GM18502 (cell line): ENCODE measurements at regions not wholly inside any gene's neighbourhood (a gene's known extent, or its start where the extent isn't known, plus 50 kb on each side); places are given as distances from the start of the nearest gene placed in this dataset.

ENCODE experiments used
- ATAC-seq: cut with Tn5 transposase; IDR thresholded peaks from one replicate; pipeline ENCODE4 v1.9.1; 2021; ENCODE audit warnings: mild to moderate bottlenecking; ENCODE audit not compliant: unreplicated experiment, poor library complexity

DNA sequence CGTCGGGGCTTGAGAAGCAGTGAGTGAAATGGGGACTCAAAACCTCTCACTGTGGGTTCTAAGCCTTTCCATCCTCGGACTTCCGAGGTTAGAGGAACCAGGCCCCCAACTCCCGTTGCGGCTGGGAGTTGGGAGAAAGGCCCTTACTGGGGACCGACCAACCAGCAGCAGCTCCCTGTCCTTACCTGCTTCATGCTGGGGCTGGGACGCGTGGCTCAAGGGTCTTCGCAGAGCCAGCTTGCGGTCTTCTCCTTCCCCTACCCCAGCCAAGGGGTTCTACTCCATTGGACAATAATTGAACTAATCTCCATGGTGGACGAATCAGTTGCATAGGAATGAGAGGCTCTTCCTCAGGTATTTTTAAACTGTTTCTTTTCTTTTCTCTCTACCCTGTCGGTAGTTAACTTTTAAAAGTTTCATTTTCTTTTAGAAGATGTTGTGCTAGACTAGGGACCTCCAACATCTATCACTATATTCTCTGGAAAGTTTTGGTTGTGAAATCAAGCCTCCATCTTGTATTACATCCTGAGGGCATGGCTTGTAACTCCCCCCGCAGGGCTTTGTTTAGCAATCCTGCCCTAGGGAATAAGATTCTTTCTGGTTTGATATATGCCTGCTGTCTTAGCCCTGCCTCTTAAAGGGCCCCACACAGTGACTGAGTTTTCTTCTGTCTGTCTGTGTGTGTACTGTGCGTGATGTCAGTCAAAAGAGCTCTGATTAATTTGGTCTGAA, 1027.1 kb upstream of the PCDH9 start:
- no peak for ATAC-seq

DNA sequence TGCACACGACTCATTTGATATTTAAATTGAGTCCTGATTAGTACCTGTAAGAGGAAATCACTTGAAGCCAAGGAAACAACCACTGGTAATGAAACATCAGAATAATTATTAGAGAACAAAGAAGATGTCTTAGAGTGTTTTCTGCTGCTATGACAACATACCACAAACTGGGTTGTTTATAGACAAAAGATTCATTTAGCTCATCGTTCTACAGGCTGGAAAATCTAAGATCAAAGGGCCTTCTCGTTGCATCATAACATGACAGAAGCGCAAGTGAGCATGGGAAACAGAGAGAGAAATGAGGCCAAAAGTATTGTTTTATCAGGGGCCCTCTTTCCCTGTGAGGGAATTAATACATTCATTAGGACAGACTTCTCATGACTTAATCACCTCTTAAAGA, 1024.0 kb upstream of the PCDH9 start:
- ATAC-seq = no peak

DNA sequence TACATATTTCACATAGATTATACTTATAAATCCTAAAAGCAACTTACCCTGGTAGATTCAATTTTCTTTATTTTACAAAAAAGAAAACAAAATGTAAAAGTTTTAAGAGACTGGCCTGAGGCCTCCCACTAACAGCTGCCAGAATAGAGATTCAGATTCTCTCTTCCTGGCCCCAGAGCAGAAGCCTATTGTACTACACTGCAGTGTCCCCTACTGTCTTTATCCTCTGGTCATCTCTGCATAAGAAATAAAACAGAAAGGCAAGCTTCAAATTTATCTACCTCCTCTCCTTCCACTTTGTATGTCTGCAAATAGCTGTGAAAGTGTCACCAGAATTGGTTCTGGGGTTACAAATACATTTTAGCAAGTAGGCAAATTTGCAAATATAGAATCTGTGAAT, 1004.1 kb upstream of the PCDH9 start:
- no peak for ATAC-seq

DNA sequence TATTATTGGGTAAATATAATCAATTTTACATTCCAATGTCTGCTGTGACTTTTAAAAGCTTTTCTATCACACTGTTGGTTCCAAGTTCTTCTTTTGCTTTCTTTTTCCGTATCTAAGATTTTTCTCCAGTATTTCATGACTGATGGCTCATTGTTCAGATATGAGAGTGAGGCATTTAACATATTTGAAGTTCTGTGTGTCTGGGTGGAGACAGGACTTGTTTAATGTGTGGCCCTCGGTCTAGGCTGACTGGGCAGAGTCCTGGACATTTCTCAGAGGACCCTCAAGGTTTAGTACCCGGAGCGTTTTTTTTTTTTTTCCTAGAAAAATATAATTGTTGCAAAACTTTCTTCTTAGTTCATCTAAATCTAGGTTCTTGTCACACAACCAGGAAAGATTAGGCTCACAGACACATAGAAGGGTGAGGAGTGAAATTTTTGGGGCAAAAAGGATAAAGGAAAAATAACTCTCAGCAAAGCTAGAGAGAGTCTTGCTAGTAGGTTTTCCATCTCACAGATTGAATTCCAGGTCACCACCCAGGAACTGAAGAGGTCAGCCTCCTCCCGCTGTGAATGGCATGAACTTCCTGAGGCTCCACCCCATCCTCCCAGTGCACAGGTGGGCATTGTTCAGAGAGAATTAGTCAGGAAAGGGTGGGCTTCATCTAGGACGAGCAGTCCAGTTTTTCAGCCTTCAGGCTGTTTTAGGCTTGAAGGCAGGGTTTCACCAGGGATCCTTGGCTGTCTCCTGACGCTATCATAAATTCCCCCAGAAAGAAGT, 1002.4 kb upstream of the PCDH9 start:
- no peak for ATAC-seq

DNA sequence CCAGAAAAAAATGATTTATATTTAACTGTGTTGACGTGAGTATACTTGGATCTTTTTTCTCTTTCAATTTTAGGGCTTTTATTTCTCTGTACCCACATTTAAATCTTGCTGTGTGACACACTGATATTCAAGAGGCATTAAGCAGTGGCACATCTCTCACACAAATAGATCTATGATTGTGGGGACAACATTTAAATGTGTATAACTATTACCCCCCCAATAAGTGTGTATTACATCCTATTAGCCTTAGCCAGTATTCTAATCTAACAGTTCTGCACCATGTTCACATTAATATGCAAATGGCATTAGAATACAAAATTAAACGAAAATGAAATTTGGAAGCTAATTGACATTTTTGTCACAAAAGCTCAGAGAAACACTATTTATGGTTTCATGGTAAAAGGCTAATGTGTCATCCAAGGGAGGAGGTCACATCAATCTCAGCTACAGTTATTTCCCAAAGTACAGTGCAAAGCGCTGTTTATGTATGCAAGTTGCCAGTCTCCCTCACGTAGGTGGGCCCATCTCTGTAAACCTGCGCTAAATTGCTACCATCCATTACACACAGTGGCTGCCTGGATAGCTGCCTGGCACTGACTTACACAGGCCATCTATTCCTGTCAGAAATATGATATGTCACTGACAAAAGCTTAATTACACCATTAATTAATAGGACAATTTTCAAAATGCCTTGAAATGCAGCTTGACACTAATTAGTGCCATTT, 984.7 kb upstream of the PCDH9 start:
- ATAC-seq = no peak

DNA sequence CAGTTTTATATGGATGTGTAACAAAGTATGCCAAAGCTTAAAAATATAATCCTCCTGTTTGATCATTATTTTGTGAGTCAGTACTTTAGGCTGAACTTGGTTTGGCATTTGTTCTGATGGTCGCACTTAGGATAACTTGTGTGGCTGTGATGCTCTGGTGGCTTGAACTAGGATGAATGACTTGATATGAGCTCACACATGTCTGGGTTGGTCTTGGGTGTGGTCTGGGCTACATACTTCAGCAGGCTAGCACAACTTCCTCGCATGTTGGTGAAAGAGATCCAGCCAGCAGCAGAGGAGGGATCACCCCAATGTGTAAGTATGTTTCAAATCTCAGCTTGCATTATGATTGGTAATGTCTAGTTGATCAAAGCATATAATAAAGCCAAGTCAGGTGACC, 969.1 kb upstream of the PCDH9 start:
- ATAC-seq = no peak

DNA sequence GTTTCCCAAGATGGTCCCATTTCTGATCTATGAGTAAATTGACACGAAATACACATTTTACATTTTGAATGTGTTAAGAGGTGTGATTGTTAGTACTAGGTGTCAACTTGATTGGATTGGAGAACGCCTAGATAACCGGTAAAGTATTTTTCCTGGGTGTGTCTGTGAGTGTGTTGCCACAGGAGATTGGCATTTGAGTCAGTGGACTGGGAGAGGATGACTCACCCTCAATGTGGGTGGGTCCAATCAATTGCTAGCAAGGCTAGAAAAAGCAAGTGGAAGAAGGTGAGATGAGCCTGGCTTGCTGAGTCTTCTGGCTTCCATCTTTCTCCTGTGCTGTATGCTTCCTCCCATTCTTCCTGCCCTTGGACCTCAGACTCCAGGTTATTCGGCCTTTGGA, 960.7 kb upstream of the PCDH9 start:
- ATAC-seq = no peak

DNA sequence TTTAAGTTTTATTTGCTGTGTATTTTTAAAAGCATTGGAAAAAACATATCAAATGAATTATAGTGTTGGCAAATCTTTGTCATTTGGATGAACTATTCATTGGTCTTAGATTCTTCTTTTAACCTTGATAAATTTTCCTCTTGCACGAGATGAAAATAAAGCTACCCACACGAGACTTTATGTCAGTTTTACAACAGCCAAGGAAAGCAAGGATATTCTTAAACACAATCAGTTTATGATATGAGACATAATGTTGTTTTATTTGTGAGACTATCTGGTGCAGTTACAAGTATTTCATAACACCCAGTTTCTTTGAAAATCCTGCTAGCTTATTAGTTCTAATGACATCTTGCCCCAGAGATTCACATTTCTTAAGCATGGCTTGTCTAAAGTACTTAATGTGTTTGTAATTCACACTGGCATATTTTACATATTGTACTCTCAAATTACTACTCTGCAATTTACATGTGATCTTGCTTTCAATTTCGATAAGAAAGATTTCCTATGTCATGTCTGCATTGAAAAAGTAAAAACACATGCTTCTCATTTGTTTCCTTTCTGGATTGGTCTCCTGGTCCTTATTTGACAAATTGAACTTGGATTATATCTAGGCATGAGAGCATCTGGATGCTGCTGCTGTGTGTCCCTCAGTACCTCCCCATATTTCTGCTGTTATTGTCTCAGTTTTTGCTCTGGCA, 955.5 kb upstream of the PCDH9 start:
- ATAC-seq = peak; percentile 68

DNA sequence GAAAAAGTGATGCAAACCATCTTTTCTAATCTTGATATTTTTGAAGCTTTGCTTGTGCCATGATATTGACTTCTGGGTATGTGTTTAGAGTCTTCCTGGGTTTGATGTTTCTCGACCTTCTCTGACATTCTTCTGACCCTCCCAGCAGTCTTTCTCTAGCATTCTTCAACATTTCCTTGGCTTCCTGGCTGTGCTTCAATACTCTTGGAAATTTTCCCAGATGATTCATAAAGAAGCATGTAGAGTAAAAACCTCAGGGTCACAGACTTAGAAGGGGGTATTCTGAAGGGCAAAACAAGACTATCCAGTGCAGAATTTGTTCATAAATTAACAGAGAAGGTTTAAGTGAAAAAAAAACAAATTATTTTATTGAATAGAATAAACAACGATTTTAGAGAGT, 946.3 kb upstream of the PCDH9 start:
- no peak for ATAC-seq

DNA sequence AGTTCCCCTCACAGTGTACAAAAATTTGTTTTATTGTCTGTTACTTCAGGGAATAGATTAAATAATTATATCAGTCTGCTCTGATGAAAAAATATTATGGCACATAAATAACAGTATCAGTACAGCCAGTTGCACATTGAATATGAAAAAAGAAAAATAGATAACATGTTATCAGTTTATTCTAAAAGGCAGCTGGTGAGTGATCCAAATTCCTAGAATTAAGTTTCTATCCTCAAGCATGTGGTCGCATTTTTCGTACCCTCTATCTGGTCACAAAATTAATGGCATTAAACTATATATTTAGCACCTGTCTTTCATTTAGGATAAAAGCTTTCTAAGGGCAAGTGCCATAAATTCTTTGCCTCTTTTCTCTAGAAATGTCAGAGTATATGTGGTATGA, 944.8 kb upstream of the PCDH9 start:
- ATAC-seq = no peak

DNA sequence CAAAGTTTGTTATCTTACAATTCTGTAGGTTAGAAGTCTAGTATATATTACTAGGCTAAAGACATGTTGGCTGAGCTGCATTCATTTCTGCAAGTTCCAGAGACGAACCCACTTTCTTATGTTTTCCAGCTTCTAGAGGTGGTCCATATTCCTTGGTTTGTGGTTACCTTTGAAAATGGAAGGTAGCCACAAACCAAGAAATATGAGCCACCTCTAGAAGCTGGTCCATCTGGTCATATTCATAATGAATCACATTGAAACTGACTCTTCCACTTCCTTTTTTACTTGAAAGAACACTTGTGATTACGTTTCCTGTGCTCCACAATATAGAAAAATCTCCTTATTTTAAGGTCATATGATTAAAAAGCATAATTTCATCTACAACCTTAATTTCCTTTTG, 943.0 kb upstream of the PCDH9 start:
- no peak for ATAC-seq

DNA sequence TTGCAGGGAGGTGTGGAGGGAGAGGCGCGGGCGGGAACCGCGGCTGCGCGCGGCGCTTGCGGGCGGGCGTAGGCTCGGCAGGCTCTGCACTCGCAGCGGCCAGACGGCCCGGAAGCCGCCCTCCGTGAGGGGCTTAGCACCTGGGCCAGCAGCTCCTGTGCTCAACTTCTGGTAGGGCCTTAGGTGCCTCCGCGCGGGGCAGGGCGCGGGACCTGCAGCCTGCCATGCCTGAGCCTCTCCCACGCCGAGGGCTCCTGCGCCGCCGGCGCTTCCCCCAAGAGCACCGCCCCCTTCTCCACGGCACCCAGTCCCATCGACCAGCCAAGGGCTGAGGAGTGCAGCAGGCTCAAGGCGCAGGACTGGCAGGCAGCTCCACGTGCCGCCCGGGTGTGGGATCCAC, 940.8 kb upstream of the PCDH9 start:
- no peak for ATAC-seq

DNA sequence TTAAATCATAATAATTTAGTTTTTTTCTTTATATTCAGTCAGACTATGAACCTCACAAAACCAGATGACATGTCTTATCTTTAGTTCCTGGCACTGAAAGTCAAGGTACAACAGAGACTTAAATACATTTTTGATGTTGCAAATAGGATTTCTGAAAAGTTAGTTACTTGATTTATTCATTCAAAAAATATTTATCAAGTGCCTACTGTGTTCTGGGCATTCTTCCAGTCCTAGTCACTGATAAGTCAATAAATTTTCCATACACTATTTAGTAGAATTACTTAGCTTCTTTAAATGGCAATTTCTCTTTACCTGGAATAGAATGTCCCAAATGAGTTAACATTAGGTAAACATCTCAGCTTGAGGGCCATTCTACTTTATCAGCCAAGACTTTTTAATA, 938.3 kb upstream of the PCDH9 start:
- no peak for ATAC-seq

DNA sequence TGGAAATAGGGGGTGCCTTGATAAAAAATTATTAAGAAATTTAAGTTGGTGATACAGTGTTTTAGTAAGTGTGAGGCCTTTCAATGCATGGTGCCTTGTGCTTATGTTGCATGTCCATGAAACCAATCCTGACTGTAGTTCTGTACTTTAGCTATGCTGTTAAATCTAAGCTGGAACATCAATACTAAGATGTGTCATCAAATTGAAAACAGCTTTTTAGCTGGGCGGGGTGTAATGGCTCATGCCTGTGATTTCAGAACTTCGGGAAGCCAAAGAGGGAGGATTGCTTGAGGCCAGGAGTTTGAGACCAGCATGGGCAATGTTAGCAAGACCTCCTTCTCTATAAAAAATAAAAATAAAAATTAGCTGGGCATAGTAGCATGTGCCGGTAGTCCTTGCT, 930.3 kb upstream of the PCDH9 start:
- no peak for ATAC-seq

DNA sequence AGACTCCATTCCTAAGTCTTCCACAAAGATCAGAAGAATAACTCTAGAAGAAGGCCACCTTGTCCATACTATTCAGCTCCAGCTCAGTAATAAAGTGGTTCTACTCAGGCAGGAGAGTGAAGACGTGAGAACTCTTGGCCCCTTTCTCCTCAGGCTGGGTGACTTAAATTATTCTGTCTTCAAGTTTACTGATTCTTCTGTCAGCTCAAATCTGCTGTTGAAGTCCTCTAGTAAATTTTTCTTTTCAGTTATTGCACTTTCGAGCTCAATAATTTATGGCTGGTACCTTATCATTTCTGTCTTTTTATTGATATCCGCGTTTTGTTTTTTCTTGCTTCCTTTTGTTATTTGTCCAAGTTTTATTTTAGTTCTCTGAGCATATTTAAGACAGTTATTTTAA, 922.3 kb upstream of the PCDH9 start:
- ATAC-seq = no peak

DNA sequence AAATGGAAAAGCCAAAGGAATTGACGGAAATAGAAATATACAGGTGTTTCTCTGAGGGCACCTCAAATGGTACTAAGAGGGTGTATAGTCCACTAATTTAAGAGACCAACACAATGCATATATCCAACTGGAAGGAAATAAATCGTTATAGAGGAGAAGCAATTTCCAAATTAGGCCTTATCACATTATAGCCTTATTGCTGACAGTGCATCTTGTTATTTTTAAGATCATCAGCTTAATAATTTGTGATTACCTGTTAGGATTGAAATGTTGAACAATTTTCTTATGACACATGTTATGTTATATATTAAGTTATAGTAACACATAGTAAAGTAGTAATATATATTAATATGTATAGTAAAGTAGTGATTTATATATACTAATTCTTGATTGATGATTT, 915.7 kb upstream of the PCDH9 start:
- ATAC-seq = no peak

DNA sequence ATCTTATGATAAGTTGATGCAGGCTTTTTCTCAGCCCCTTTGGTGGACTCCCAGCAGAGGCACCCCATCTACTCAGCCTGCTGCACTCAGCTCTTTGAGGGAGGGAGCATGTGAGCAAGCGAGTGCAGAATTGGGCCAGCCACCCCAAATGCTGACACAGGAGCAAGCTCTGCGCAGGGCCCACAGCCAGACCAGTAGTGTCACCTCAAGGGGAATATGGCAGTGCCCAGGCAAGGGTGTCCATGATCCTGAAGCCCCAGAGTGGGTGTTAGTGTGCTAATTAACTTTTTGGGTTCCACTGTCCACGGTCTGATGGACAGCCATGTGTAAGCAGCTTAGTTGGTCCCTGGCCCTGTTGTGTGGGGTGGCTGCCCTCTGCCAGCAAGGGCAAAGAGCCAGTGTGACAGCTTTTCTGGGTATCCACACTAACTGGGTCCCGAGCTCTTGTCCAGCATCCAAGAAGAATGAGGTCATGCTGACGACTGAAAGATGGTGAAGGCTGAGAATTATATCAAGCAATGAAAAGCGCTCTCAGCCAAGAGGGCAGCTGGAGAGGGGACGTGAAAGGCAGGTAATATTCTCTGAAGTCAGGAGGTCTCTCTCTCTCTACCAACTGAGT, 898.3 kb upstream of the PCDH9 start:
- ATAC-seq = no peak

DNA sequence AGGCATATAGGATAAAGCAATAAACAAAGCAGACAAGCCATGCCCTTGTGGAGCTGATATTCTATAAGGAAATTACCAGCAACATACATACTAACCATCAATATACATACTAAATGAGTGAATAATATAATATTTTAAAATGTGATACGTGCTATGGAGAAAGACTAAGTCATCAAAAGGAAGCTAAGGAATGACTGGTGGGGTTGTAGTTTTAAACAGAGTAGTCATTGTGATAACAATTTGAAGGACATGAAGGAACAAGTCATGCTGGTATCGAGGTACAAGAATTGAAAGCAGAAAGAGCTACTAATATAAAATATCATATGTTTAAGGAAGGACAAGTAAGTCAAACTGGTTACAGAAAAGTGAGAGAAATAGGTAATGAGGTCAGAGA, 894.9 kb upstream of the PCDH9 start:
- ATAC-seq = no peak

DNA sequence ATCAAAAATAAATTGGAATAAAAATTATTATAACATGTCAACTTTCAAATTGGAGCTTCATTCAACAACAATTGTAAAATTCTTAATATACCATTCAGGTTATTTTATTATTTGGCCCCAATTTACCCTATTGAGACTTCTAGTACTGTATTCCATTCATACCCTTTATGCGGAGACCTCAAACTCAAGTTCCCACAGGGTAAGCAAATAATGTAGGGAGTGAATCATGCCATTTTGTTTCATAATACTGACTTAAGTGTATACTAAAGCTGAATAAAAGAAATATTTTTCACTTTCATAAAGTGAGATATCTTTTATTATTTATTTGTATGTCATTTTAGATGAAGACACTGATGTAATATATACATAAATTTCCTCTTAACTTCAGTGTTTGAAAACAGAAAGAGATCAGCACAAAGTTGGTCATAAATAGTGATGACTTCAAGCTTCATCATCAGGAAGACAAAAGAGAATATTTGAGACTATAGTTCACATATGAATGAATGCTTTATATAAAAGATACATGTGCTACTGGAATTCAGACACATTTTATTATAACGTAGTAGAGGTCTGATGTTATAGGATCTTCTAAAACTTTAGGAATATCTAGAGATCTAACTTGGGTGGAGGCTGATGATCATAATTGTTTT, 894.4 kb upstream of the PCDH9 start:
- ATAC-seq = no peak

DNA sequence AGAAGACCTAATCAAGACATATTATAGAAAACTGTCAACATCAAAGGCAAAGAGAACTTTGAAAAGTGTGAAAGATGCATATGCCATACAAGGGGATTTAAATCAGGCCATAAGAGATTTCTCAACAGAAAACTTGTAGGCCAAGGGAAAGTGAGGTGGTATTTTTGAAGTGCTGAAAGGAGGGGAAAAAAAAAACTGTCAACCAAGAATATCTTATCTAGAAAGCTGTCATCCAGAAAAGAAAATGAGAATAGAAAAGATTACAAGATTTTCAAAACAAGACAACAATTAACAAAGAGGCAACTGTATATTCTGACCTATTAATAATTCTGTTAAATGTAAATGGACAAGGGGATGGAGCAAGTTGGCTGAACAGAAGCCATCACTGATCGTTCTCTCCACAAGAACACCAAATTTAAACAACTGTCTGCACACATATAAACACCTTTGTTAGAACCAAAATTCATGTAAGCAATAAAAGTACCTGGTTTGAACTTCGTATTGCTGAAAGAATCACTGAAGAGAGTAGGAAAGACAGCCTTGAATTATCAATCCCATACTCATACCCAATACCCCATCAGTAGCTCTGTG, 880.1 kb upstream of the PCDH9 start:
- no peak for ATAC-seq
